Mammary epithelial cell (primary cell): ENCODE measurements at regions not wholly inside any gene's neighbourhood (a gene's known extent, or its start where the extent isn't known, plus 50 kb on each side); places are given as distances from the start of the nearest gene placed in this dataset.

Experiments used
- EZH2 ChIP-seq: IDR thresholded peaks from 2 replicates; pipeline ENCODE4 v1.6.1; 2012; ENCODE audit warnings: low read length, inconsistent platforms, borderline replicate concordance
- TF ChIP-seq, protein P1 (sequence below), 2 donors: IDR thresholded peaks in 1 of 2; conservative IDR thresholded peaks in 1 of 2; 2 replicates each; pipeline ENCODE4 v1.5.1; 2011 to 2012; ENCODE audit warnings: inconsistent platforms in 2 of 2, low read length in 2 of 2, mild to moderate bottlenecking in 2 of 2, control low read depth in 1 of 2, low read depth in 1 of 2; ENCODE audit not compliant: insufficient read depth in 1 of 2; ENCODE audit errors: extremely low read depth in 1 of 2

DNA sequence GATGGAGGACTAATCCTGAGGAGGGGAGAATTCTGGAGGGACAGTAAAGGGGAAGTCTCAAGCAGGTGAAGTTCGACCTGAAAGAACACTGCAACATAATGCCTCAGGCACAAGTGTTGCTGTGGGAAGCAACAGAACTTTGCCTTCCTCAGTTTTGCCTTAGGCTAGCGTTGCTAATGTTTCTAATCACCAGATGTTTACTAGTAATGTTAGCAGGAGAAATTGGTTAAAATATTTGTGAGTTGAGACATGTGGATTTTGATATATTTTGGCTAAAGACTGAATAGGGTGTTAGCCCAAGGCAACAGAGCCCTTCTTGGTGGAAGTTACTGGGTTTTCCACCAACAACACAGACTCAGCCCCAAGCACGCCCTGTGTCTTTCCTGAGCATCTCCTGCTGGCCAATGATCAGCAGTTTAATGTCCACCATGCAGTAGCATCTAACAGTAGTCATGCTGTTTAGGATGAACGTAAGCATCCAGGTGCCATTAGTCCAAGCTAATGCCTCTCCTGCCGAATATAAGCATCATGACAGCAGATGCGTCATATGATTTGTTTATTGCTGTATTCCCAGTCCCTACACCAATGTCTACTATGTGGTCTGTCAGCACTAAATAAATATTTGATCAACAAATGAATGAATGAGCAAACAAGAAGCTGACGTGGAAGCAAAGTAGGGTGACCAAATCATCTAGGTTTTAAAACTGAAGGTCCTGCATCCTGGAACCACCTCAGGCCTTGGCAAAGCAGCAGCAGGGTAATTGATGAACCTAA is 511.9 kb upstream of the HTR2A start:
- TF ChIP-seq, protein P1, sequence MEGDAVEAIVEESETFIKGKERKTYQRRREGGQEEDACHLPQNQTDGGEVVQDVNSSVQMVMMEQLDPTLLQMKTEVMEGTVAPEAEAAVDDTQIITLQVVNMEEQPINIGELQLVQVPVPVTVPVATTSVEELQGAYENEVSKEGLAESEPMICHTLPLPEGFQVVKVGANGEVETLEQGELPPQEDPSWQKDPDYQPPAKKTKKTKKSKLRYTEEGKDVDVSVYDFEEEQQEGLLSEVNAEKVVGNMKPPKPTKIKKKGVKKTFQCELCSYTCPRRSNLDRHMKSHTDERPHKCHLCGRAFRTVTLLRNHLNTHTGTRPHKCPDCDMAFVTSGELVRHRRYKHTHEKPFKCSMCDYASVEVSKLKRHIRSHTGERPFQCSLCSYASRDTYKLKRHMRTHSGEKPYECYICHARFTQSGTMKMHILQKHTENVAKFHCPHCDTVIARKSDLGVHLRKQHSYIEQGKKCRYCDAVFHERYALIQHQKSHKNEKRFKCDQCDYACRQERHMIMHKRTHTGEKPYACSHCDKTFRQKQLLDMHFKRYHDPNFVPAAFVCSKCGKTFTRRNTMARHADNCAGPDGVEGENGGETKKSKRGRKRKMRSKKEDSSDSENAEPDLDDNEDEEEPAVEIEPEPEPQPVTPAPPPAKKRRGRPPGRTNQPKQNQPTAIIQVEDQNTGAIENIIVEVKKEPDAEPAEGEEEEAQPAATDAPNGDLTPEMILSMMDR (conservative IDR thresholded peaks at IDR 0.05 in 1 of 2, IDR thresholded peaks at IDR 0.05 in 1 of 2; ENCODE audit: extremely low read depth in 1 of 2, insufficient read depth in 1 of 2, low read depth in 1 of 2, low read length in 2 of 2), result no peak
- TF ChIP-seq EZH2, result no peak
